BJ (cell line): ENCODE measurements at regions not wholly inside any gene's neighbourhood (a gene's known extent, or its start where the extent isn't known, plus 50 kb on each side); places are given as distances from the start of the nearest gene placed in this dataset.

Experiments
- CTCF ChIA-PET: fragments of 350-600 bp; formaldehyde crosslinking; extraction: SDS; loops from one replicate; lab custom pipeline; 2021; ENCODE audit warnings: antibody characterized with exemption, inconsistent platforms; lab: Yijun Ruan, JAX
- POLR2A ChIA-PET: fragments of 300-600 bp; sonication (Branson Sonifier 250); formaldehyde crosslinking; extraction: SDS; loops from one replicate; lab custom pipeline; 2021; ENCODE audit warnings: antibody characterized with exemption; lab: Charles Lee
- DNase-seq: peaks from one replicate; pipeline ENCODE4 v3.0.0-alpha.2; 2011; ENCODE audit warnings: low read depth
- H3K27me3 ChIP-seq: 2 replicates; pipeline ENCODE4 v1.6.0; 2011; ENCODE audit warnings: low read length; ENCODE audit not compliant: control insufficient read depth, insufficient read depth
- H3K36me3 ChIP-seq: 2 replicates; pipeline ENCODE4 v1.5.1; 2011; ENCODE audit warnings: low read length; ENCODE audit not compliant: control insufficient read depth, insufficient read depth
- H3K4me3 ChIP-seq: 2 replicates; pipeline ENCODE4 v1.5.1; 2011; ENCODE audit warnings: low read depth, mild to moderate bottlenecking, control low read depth, low read length
- TF ChIP-seq, protein P1 (sequence below): IDR thresholded peaks from 2 replicates; pipeline ENCODE4 v1.5.1; 2011; ENCODE audit warnings: low read depth, mild to moderate bottlenecking, control low read depth, inconsistent platforms, low read length, moderate library complexity; ENCODE audit not compliant: insufficient read depth

DNA sequence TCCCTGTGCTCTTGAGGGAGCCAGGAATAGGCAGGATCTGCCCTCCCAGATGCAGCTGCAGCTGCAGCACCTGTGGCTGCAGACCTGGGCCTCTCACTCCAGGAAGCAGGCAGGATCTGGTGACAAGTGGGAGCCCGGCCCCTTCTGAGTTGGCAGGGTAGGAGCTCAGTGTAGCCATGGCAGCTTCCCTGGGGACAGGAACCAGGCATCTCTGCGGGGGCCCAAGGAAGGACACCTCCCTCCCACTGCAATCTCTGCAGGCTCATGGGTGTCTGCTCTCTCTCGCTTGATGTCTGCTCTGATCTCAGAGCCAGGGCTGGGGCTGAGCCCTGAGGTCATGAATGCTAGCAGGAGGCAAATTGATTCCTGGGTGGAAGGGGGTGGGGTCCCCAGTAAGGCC lies 592.5 kb upstream of the CA10 start:
- Histone ChIP-seq H3K4me3 (no peak overlapping the region), H3K27me3 (no peaks in the 10 kb centered on the region), H3K36me3 (no peaks in the 10 kb centered on the region)
- TF ChIP-seq, protein P1, sequence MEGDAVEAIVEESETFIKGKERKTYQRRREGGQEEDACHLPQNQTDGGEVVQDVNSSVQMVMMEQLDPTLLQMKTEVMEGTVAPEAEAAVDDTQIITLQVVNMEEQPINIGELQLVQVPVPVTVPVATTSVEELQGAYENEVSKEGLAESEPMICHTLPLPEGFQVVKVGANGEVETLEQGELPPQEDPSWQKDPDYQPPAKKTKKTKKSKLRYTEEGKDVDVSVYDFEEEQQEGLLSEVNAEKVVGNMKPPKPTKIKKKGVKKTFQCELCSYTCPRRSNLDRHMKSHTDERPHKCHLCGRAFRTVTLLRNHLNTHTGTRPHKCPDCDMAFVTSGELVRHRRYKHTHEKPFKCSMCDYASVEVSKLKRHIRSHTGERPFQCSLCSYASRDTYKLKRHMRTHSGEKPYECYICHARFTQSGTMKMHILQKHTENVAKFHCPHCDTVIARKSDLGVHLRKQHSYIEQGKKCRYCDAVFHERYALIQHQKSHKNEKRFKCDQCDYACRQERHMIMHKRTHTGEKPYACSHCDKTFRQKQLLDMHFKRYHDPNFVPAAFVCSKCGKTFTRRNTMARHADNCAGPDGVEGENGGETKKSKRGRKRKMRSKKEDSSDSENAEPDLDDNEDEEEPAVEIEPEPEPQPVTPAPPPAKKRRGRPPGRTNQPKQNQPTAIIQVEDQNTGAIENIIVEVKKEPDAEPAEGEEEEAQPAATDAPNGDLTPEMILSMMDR = no peak
- CTCF ChIA-PET = no interaction called here
- no peak for DNase-seq
- POLR2A ChIA-PET = no interaction called here

DNA sequence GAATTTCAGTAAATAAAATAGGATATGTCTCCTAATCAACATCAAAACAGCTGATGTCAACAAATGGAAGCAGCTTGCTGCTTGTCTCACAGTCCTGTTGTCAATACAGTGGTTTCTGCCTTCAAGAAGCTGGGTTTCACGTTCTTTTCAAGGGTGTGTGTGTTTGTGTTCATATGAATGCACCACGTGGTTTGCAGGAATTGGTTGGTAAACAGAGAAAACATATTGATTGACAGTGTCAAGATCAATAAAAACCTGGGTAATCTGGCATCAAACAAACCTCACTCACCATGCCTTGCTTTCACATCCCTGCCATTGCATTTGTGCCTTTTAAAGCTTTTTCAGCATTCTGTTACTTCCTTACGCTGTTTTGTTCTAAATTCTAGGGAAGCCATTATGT lies 585.7 kb upstream of the CA10 start:
- CTCF ChIA-PET = no interaction called here
- no peak for DNase-seq
- Histone ChIP-seq H3K36me3 (no peaks in the 10 kb centered on the region), H3K27me3 (no peaks in the 10 kb centered on the region), H3K4me3 (no peak overlapping the region)
- TF ChIP-seq, protein P1 = no peak
- POLR2A ChIA-PET = no interaction called here

DNA sequence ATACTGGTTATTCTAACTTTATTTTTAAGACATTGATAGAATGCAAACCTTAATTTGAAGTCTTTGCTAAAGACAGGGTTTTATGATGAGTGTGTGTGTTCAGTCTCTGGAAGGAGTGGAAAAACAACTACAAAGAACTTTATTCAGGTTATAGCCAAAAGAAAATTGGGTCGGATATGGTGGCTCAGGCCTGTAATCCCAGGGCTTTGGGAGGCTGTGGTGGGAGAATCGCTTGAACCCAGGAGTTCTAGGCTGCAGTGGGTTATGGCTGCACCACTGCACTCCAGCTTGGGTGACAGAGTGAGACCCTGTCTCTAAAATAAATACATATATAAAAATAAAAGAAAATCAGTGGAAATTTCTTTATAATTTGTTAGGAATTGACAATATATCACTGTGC lies 581.5 kb upstream of the CA10 start:
- no peak for DNase-seq
- Histone ChIP-seq H3K27me3 (no peaks in the 10 kb centered on the region), H3K36me3 (no peaks in the 10 kb centered on the region), H3K4me3 (no peak overlapping the region)
- TF ChIP-seq, protein P1 = no peak
- POLR2A ChIA-PET = no interaction called here
- CTCF ChIA-PET = no interaction called here

DNA sequence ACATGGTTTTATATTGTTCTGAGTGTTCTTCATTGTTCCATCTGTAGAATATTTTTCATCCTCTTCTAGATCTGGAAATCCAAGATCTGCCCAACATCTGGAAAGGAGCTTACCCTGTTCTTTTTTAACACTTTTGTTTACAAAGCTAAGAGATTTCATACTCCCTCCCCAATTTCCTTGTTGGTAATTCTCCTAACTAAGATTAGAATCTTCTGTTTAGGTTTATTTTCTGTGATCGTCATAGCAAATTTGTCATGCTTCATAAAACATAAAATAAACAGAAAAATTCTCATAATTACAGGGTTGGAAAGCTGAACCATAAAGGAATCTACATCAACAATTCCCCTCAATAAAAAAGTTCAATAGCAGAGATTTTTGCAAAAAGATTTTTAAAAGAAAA lies 580.3 kb upstream of the CA10 start:
- POLR2A ChIA-PET = no interaction called here
- Histone ChIP-seq H3K36me3 (no peaks in the 10 kb centered on the region), H3K27me3 (no peaks in the 10 kb centered on the region), H3K4me3 (no peak overlapping the region)
- CTCF ChIA-PET = no interaction called here
- TF ChIP-seq, protein P1 = no peak
- no peak for DNase-seq

DNA sequence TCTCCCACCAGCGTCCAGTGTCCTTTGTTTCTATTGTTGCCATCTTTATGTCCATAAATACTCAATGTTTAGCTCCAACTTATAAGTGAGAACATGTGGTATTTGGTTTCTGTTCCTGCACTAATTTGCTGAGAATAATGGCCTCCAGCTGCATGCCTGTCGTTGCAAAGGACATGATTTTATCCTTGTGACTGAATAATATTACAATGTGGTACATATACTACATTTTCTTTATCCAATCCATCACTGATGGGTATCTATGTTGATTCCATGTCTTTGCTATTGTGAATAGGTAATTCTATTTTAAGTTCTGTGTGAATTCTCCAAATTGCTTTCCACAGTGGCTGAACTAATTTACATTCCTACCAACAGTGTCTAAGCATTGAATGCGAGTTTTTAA lies 578.6 kb upstream of the CA10 start:
- no peaks in the 10 kb centered on the region for H3K27me3 ChIP-seq
- TF ChIP-seq, protein P1 = no peak
- no peak overlapping the region for H3K4me3 ChIP-seq
- DNase-seq = no peak
- ChIA-PET POLR2A (no interaction called here), CTCF (no interaction called here)
- H3K36me3 ChIP-seq = no peaks in the 10 kb centered on the region

DNA sequence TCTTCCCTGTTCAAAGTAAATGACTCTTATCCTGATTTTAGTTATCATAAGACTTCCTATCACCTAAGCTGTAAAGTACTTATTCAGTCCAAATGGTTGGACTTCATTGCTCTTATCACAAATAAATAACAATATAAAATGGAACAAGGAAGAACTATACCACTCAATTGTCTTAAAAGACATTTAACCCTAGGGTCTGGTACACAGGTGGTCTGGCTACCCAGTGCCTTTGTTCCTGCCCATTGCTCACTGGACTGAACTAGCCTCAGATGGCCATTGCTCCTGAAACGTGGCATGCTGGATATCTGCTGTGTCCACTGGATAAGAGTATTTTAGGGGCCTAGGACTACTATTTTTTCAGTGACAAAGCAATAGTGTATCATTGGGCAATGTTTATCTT lies 574.3 kb upstream of the CA10 start:
- H3K36me3 ChIP-seq = no peaks in the 10 kb centered on the region
- no peak overlapping the region for H3K4me3 ChIP-seq
- CTCF ChIA-PET = no interaction called here
- H3K27me3 ChIP-seq = no peaks in the 10 kb centered on the region
- POLR2A ChIA-PET = no interaction called here
- DNase-seq = no peak
- TF ChIP-seq, protein P1 = no peak
